GM12872 (cell line): ENCODE measurements at regions not wholly inside any gene's neighbourhood (a gene's known extent, or its start where the extent isn't known, plus 50 kb on each side); places are given as distances from the start of the nearest gene placed in this dataset.

Source experiments
- TF ChIP-seq, protein P1 (sequence below): IDR thresholded peaks from 3 replicates; pipeline ENCODE4 v1.5.1; 2011; ENCODE audit warnings: low read depth, mild to moderate bottlenecking, low read length, moderate library complexity; ENCODE audit not compliant: insufficient read depth

DNA sequence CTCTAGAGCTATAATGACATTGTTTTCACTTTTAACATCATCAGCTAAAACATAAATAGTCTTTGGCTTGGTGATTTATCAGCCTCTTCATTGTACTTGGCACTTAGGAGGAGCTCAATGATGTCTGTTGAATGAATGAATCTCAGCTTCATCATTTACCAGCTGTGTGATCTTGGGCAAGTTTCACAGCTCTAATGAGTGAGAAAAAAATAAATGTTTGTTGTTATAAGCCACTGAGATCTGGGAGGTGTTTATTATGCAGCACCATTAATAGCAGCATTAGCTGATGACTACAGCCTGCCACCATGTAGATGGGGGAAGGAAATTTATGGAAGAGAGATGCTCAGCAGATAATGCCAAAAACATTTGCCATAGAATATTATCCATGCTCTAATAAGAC, 63.6 kb upstream of the C1QTNF7 start:
- TF ChIP-seq, protein P1, sequence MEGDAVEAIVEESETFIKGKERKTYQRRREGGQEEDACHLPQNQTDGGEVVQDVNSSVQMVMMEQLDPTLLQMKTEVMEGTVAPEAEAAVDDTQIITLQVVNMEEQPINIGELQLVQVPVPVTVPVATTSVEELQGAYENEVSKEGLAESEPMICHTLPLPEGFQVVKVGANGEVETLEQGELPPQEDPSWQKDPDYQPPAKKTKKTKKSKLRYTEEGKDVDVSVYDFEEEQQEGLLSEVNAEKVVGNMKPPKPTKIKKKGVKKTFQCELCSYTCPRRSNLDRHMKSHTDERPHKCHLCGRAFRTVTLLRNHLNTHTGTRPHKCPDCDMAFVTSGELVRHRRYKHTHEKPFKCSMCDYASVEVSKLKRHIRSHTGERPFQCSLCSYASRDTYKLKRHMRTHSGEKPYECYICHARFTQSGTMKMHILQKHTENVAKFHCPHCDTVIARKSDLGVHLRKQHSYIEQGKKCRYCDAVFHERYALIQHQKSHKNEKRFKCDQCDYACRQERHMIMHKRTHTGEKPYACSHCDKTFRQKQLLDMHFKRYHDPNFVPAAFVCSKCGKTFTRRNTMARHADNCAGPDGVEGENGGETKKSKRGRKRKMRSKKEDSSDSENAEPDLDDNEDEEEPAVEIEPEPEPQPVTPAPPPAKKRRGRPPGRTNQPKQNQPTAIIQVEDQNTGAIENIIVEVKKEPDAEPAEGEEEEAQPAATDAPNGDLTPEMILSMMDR: no peak

DNA sequence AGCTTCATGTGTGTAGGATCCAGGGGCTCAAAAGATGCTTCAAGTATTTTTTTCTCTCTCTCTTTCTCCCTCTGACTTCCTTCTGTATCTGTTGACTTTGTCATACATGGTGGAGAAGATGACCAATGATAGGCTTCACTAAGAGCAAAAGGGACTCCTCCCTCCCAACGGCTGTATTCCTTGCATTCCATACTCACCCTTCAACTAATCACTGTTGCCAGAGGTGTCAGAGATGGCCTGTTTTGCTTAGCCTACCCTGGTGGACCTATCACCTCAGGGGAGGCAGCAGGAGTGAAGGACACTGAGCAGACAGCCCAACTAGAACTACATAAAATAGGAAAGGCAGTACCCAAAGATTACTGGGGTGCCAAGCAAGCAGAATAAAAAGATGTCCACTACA, 62.2 kb upstream of the C1QTNF7 start:
- TF ChIP-seq, protein P1: no peak

- TF ChIP-seq, protein P1: no peak
Observed at GRCh38 chr4:15366721-15367120, 61.1 kb upstream of the C1QTNF7 start.

DNA sequence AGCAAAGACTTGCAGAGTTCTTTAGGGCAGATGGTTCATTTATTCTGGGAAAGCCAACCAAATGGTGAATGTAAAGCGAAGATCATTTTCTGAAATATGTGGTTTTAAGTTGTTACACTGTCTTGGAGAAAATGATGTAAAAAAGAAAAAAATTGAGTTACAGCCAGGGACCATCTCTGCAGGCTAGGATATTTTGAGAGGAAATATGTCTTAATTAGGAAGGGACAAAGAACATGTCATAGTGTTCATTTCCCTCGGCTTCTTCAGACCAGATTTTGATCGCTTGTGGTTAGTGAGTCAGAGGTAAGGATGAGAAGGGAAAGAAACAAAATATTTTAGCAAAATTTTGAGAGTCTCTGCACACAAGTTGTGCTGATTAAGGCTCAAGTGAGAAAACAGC, 59.0 kb upstream of the C1QTNF7 start:
- TF ChIP-seq, protein P1: no peak

- TF ChIP-seq, protein P1: no peak
Observed at GRCh38 chr4:15370296-15370695, 57.5 kb upstream of the C1QTNF7 start.

DNA sequence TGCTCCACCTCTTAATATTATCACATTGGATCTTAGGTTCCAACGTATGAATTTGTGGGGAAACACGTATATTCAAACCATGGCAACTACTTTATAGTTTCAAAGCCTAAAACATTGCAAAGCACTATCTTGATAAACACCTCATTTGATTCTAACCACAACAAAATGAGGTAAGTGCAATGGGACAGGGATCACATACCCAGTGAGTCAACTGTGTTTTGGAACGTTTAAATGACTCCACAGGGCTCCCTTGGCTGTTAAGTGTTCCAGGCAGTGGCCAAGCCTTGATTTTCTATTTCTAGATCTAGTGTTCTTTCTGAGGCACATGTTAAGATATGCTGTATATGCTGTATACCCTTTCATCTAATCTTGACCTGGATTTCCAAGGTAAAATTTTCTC, 54.5 kb upstream of the C1QTNF7 start:
- TF ChIP-seq, protein P1: no peak

- TF ChIP-seq, protein P1: no peak
Observed at GRCh38 chr4:15374656-15375055, 53.2 kb upstream of the C1QTNF7 start.

GRCh38 chr4:15375667-15376066, 52.2 kb upstream of the C1QTNF7 start:
- TF ChIP-seq, protein P1: no peak
